ENCODE measurements at regions not wholly inside any gene's neighbourhood (a gene's known extent, or its start where the extent isn't known, plus 50 kb on each side); places are given as distances from the start of the nearest gene placed in this dataset.
"Not testable (repeated sequence)": the region's sequence is repeated elsewhere in the genome, so short reads cannot be mapped to it uniquely, and the experiment has no call there.

DNA sequence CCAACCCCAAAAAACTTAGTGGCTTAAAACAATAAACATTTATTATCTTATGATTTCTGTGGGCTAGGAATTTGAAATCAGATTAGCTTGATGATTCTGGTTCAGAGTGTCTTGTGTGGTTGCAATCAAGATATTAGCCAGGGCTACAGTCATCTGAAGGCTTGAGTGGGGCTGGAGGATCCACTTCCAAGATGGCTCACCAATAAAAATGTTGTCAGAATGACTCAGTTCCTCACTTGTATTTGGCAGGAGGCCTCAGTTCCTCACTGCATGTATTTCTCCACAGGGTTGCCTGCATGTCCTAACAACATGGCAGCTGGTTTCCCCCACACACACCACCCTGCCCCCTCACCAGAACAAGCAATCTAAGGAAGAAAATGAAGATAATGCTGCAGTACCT lies 98.2 kb upstream of the NIPBL start:
- DNase-seq (ENCODE audit: extremely low read depth, low read depth), result no peak

DNA sequence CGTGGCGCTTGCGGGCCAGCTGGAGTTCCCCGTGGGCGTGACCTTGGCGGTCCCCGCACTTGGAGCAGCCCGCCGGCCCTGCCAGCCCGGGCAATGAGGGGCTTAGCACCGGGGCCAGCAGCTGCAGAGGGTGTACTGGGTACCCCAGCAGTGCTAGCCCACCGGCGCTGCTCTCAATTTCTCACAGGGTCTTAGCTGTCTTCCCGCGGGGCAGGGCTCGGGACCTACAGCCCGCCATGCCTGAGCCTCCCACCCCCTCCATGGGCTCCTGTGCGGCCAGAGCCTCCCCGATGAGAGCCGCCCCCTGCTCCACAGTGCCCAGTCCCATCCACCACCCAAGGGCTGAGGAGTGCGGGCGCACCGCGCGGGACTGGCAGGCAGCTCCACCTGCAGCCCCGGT lies 94.0 kb upstream of the NIPBL start:
- DNase-seq (ENCODE audit: extremely low read depth, low read depth), result not testable (repeated sequence)

DNA sequence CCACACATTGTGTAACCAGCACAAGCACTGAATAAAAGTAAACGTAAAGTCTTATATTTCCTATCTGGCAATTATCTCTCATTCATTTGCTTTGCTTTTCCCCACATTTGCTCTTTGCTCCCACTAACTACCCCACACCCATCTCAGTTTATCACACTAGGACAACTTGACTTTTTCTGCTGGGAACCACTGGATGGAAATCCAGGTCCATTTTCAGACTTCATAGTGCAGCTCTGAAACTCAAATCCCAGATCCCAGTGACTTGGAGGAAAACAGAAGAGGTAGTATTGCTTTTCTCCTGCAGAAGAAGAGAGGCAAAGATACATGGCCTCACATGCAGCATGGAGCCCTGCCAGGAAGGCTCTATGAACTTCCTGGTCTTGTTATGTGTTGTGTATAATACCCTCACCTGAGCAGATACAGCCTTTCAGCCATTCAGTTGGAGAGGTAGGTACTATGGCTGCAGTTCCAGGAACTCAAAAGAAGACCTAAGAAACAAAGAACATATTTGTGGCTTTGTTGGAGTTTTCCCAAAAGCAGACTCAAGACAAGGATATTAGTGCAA lies 90.0 kb upstream of the NIPBL start:
- DNase-seq (ENCODE audit: extremely low read depth, low read depth), result no peak

DNA sequence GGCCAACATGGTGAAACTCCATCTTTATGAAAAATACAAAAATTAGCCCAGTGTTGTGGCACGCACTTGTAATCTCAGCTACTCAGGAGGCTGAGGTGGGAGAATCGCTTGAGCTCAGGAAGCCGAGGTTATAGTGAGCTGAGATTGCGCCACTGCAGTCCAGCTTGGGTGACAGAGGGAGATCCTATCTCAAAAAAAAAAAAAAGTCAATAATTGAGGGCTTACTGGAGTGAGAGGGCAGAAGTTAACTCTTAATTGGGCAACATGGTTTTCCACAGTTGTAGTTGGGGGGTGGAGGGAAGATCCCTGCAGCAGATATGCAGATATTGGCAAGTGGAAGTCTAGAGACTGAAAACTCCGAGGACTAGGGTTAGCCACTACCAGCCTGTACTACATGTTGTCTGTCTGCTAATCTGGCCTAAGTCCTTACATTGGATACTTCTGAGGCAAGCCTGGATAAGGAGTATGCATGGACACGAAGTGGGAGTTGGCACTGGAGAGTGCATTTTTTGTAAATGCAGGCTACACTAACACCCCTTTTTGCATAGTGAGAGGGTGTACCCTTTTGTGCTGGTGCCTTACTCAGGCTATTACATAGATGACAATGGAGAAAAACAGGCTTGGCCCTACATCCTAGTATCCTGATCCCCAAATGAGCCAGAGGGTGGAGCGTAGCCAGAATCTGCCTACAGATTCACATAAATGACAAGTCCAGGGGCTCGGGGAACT lies 89.0 kb upstream of the NIPBL start:
- no peak for DNase-seq (ENCODE audit: extremely low read depth, low read depth)

DNA sequence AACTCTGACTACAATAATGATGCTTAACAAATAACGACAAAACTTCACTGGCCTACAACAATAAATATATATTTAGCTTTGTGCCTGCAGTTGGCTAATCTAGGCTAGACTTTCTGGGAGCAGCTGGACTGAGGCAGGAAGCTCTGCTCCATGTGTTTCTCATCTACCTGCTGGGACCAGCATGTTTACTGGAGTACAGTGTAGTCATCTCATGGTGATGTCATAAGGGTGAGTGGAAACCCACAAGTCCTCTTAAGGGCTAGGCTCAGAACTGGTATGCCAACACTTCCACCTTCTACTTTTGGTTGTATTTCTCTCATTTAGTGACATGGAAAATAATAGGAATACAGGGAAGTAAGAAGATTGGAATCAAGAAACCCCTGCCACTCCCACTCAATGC lies 85.7 kb upstream of the NIPBL start:
- DNase-seq (ENCODE audit: extremely low read depth, low read depth), result no peak

DNA sequence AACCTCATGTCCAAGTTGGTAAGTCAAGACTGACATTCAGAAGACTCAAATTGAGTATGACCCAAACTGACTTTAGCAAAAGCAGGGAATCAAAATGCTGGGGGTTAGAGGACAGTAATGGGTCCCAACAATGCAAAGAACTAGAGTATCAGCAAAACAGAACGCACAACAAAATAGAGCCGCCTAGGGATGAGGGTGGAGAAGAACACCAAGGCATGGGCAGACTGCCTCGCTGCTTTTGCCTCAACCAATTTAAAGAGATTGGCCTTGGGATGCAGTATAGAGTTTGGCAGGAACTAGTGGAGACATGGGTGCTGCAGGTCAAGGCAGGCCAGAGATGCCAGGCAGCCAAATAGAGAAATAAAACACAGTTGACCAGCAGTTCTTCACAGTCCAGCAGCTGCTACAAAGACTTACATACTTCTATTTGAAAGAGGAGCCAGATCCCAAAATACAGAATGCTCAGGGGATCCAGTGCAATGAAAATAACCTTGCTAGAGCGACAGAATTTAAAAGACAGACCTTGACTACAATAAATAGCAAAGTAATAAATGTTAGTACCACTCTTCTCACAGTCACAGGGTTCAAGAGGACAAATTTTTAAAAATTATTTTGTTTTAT lies 83.9 kb upstream of the NIPBL start:
- DNase-seq (ENCODE audit: extremely low read depth, low read depth), result no peak

DNA sequence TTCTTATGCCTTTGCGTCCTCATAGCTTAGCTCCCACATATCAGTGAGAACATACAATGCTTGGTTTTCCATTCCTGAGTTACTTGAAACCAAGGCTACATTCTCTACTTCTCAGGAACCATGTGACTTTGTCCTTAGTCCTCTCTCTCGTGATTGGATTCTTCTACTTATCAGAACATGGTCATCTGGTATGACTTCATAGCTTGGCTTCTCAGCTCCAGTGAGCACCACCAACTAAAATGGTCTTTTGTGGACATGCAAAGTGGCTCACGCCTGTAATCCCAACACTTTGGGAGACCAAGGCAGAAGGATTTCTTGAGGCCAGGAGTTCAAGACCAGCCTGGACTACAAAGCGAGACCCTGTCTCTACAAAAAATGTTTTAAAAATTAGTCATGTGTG lies 81.2 kb upstream of the NIPBL start:
- DNase-seq (ENCODE audit: extremely low read depth, low read depth), result no peak

DNA sequence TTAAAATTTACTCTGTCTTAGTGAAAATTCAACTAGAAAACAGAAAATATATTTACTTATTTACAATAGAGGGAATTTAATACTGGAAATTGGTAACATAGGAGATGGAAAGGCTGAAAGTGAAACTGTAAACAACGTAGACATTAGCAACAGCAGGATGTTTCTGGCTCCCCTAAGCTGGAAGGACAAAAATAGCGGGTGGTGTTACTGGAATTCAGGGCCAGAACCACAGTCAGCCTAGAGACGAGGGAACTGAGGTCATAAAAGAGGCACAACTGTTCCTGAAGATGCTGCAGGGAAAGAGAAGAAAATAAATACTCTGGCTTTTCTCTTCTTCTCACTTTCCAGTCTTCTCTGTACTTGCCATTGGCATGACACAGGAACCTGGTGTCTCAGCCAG lies 80.4 kb upstream of the NIPBL start:
- DNase-seq (ENCODE audit: extremely low read depth, low read depth), result no peak

DNA sequence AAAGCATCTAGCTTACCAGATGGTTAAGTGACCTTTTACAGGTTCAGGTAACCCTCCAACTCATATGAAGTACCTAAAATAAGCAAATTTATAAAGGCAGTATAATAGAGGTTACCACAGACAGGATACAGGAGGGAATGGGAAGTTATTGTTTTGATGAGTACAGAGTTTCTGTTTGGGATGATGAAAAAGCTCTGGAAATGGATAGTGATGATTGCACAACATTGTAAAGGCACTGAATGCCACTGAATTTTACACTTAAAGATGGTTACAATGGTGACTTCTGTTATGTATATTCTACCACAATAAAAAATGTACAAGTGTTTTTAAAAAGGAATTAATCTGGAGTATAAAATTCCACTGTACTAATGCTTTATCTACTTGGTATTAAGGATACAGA lies 75.0 kb upstream of the NIPBL start:
- DNase-seq (ENCODE audit: extremely low read depth, low read depth), result no peak

DNA sequence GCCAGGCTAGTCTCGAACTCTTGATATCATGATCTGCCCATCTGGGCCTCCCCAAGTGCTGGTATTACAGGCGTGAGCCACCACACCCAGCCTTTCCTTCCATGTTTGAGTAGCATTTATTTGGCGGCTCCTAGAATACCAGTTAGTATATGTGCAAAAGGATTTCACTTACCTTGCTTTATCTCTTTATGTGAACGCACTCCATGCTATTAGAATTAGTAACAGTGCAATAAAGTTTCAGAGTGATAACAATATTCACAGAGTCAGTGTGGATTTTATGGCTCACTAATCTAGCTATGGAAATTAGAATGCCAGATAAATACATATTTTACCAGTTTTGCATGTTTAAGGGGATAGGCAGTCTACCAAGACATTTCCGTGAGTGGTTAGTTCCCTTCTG lies 74.4 kb upstream of the NIPBL start:
- no peak for DNase-seq (ENCODE audit: extremely low read depth, low read depth)

DNA sequence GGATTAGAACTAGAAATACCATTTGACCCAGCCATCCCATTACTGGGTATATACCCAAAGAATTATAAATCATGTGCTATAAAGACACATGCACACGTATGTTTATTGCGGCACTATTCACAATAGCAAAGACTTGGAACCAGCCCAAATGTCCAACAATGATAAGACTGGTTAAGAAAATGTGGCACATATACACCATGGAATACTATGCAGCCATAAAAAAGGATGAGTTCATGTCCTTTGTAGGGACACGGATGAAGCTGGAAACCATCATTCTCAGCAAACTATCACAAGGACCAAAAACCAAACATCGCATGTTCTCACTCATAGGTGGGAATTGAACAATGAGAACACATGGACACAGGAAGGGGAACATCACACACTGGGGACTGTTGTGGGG lies 63.3 kb upstream of the NIPBL start:
- not testable (repeated sequence) for DNase-seq (ENCODE audit: extremely low read depth, low read depth)

DNA sequence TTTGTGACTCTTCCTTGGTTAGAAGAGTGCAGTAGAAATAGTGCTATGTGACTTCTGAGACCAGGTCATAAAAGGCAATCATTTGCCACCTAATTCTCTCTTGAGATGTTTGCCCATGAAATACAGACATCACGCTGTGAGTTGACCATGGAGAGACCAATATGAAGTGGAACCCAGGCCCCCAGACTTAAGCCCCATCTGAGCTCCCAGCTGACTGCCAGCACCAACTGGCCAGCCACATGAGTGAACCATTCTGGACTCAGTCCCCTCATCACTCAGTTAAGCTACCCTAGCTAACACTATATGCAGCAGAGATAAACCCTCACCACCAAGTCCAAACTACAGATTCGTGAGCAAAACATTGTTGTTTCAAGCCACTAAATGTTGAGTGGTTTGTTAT lies 60.7 kb upstream of the NIPBL start:
- no peak for DNase-seq (ENCODE audit: extremely low read depth, low read depth)

DNA sequence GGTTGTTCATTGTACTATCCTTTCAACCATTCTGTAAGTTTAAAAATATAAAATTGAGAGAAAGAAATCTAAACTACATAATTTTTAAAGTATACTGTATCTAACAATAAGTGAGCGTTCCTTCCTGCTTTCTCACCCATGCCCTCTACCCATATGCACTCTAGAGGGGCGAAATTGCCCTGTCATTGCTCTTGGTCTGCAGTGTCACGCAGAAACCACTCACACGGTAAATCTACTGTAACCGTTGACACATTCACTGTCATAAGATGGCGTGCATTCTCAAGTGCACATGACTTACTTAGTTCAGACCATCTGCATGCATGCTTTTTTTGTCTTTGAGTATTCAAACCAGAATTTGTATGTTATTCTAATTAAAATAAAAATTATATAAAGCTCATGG lies 55.7 kb upstream of the NIPBL start:
- DNase-seq (ENCODE audit: extremely low read depth, low read depth), result no peak

DNA sequence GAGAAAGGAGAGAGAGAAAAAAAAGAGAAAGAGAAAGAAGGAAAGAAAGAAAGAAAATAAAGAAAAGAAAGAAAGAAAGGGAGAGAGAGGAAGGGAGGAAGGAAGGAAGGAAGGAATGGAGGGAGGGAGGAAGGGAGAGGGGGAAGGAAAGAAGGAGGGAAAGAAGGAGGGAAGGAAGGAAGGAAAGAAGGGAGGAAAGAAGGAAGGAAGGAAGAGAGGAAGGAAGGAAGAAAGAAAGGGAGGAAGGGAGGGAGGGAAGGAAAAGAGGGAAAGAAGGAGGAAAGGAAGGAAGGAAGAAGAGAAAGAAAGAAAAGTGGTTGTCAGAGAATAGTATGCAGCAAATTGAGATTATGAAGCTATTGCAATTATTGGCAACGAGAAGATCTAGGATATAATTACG lies 49.9 kb upstream of the NIPBL start:
- no peak for DNase-seq (ENCODE audit: extremely low read depth, low read depth)

All from NCI-H460 (cell line).